IMR-90 (cell line): ENCODE measurements at regions not wholly inside any gene's neighbourhood (a gene's known extent, or its start where the extent isn't known, plus 50 kb on each side); places are given as distances from the start of the nearest gene placed in this dataset.

Experiments
- BHLHE40 ChIP-seq: fragments of 150-350 bp; IDR thresholded peaks from 2 replicates; pipeline ENCODE4 v1.6.1; 2016; ENCODE audit warnings: mild to moderate bottlenecking, low read depth, low read length
- CEBPB ChIP-seq: IDR thresholded peaks from 2 replicates; pipeline ENCODE4 v1.6.1; 2012; ENCODE audit warnings: low read depth, low read length, improper control_type of control experiment
- MAFK ChIP-seq: IDR thresholded peaks from 2 replicates; pipeline ENCODE4 v1.6.1; 2012; ENCODE audit warnings: low read depth, low read length, improper control_type of control experiment
- MAZ ChIP-seq: IDR thresholded peaks from 2 replicates; pipeline ENCODE4 v1.6.1; 2012; ENCODE audit warnings: low read depth, mild to moderate bottlenecking, low read length, improper control_type of control experiment, moderate library complexity, borderline replicate concordance
- MXI1 ChIP-seq: IDR thresholded peaks from 2 replicates; pipeline ENCODE4 v1.6.1; 2012; ENCODE audit warnings: low read depth, mild to moderate bottlenecking, low read length, moderate library complexity, borderline replicate concordance
- NFE2L2 ChIP-seq: fragments of 150-350 bp; IDR thresholded peaks from 2 replicates; pipeline ENCODE4 v1.6.1; 2016; ENCODE audit warnings: low read depth, mild to moderate bottlenecking, low read length
- POLR2A ChIP-seq: IDR thresholded peaks from 2 replicates; pipeline ENCODE4 v1.6.1; 2012; ENCODE audit warnings: mild to moderate bottlenecking, low read depth, low read length
- RAD21 ChIP-seq: IDR thresholded peaks from 2 replicates; pipeline ENCODE4 v1.6.1; 2012; ENCODE audit warnings: low read length, improper control_type of control experiment
- RCOR1 ChIP-seq: IDR thresholded peaks from 2 replicates; pipeline ENCODE4 v1.6.1; 2012; ENCODE audit warnings: mild to moderate bottlenecking, low read length, improper control_type of control experiment; ENCODE audit not compliant: insufficient replicate concordance
- RFX5 ChIP-seq: IDR thresholded peaks from 2 replicates; pipeline ENCODE4 v1.8.0; 2012; ENCODE audit warnings: low read depth, mild to moderate bottlenecking, low read length, moderate library complexity
- SMC3 ChIP-seq: fragments of 150-350 bp; IDR thresholded peaks from 2 replicates; pipeline ENCODE4 v1.6.1; 2016; ENCODE audit warnings: low read depth, mild to moderate bottlenecking, antibody characterized with exemption, low read length, moderate library complexity
- TF ChIP-seq, protein P1 (sequence below): conservative IDR thresholded peaks from 2 replicates; pipeline ENCODE4 v1.5.1; 2012; ENCODE audit warnings: mild to moderate bottlenecking, low read depth, low read length, improper control_type of control experiment
- TF ChIP-seq, protein P2 (sequence below): fragments of 150-350 bp; IDR thresholded peaks from 2 replicates; pipeline ENCODE4 v1.6.1; 2017; ENCODE audit warnings: mild to moderate bottlenecking, antibody characterized with exemption, low read length, low read depth
- TF ChIP-seq, protein P3 (sequence below): fragments of 150-350 bp; IDR thresholded peaks from 2 replicates; pipeline ENCODE4 v1.6.1; 2016; ENCODE audit warnings: low read depth, mild to moderate bottlenecking, low read length, moderate library complexity, borderline replicate concordance

DNA sequence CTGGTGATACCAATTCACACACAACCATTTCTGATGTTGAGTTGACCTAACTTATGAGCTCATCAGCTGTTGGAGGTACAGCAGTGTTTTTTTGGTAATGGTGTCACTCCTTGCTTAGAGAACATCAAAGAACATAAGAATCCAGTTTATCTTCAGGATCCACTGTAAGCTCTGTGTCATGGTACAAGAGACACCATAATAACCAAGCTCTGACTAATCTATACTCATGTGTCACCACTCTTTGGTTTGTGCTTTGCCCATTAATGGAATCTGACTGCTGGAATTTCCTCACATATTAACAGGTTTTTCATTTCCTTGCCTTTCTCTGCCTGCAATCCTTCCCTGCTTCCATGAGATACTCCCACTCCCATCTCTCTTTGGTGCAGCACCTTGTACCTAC is 735.1 kb upstream of the LCORL start:
- TF ChIP-seq RFX5 = no peak
- TF ChIP-seq, protein P1, sequence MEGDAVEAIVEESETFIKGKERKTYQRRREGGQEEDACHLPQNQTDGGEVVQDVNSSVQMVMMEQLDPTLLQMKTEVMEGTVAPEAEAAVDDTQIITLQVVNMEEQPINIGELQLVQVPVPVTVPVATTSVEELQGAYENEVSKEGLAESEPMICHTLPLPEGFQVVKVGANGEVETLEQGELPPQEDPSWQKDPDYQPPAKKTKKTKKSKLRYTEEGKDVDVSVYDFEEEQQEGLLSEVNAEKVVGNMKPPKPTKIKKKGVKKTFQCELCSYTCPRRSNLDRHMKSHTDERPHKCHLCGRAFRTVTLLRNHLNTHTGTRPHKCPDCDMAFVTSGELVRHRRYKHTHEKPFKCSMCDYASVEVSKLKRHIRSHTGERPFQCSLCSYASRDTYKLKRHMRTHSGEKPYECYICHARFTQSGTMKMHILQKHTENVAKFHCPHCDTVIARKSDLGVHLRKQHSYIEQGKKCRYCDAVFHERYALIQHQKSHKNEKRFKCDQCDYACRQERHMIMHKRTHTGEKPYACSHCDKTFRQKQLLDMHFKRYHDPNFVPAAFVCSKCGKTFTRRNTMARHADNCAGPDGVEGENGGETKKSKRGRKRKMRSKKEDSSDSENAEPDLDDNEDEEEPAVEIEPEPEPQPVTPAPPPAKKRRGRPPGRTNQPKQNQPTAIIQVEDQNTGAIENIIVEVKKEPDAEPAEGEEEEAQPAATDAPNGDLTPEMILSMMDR = no peak
- no peak for TF ChIP-seq POLR2A
- TF ChIP-seq CEBPB = no peak
- TF ChIP-seq NFE2L2 = no peak
- no peak for TF ChIP-seq MXI1
- TF ChIP-seq MAZ = no peak
- TF ChIP-seq, protein P2, sequence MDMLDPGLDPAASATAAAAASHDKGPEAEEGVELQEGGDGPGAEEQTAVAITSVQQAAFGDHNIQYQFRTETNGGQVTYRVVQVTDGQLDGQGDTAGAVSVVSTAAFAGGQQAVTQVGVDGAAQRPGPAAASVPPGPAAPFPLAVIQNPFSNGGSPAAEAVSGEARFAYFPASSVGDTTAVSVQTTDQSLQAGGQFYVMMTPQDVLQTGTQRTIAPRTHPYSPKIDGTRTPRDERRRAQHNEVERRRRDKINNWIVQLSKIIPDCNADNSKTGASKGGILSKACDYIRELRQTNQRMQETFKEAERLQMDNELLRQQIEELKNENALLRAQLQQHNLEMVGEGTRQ = no peak
- TF ChIP-seq RCOR1 = no peak
- TF ChIP-seq BHLHE40 = no peak
- TF ChIP-seq RAD21 = no peak
- TF ChIP-seq, protein P3, sequence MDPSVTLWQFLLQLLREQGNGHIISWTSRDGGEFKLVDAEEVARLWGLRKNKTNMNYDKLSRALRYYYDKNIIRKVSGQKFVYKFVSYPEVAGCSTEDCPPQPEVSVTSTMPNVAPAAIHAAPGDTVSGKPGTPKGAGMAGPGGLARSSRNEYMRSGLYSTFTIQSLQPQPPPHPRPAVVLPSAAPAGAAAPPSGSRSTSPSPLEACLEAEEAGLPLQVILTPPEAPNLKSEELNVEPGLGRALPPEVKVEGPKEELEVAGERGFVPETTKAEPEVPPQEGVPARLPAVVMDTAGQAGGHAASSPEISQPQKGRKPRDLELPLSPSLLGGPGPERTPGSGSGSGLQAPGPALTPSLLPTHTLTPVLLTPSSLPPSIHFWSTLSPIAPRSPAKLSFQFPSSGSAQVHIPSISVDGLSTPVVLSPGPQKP = no peak
- no peak for TF ChIP-seq MAFK
- TF ChIP-seq SMC3 = no peak
